Tibial nerve (tissue), 4 donors: ENCODE measurements at regions not wholly inside any gene's neighbourhood (a gene's known extent, or its start where the extent isn't known, plus 50 kb on each side); places are given as distances from the start of the nearest gene placed in this dataset.

ENCODE experiments used
- DNase-seq, 2 donors: peaks; one replicate each; pipeline ENCODE4 v3.0.0-alpha.2; 2019; ENCODE audit warnings: low spot score in 2 of 2
- H3K27ac ChIP-seq, 4 donors: fragments of 200-600 bp; sonication (generic) in 3 of 4; one replicate each; pipeline ENCODE4 v1.5.1; 2017 to 2019; ENCODE audit warnings: mild to moderate bottlenecking in 1 of 4
- H3K27me3 ChIP-seq, 2 donors: fragments of 200-600 bp; sonication (generic) in 1 of 2; one replicate each; pipeline versions ENCODE4 v1.5.1 to v1.6.0; 2017 to 2019
- H3K36me3 ChIP-seq, 3 donors: fragments of 200-600 bp; sonication (generic); one replicate each; pipeline ENCODE4 v1.5.1; 2018 to 2019
- H3K4me1 ChIP-seq, 4 donors: fragments of 200-600 bp; sonication (generic) in 3 of 4; one replicate each; pipeline ENCODE4 v1.5.1; 2017 to 2019
- H3K4me3 ChIP-seq, 4 donors: fragments of 200-600 bp; sonication (generic) in 3 of 4; one replicate each; pipeline ENCODE4 v1.5.1; 2017 to 2019; ENCODE audit warnings: mild to moderate bottlenecking in 1 of 4, moderate library complexity in 1 of 4
- H3K9me3 ChIP-seq, 4 donors: fragments of 200-600 bp; sonication (generic) in 3 of 4; one replicate each; pipeline ENCODE4 v1.5.1; 2017 to 2019
- EP300 ChIP-seq, 2 donors: sonication (generic); formaldehyde crosslinking; IDR thresholded peaks; one replicate each; pipeline ENCODE4 v1.6.1; 2017; ENCODE audit warnings: antibody characterized with exemption in 2 of 2, mild to moderate bottlenecking in 1 of 2
- POLR2A ChIP-seq, 2 donors: fragments of 450-650 bp; IDR thresholded peaks; one replicate each; pipeline ENCODE4 v1.6.1; 2017; ENCODE audit warnings: antibody characterized with exemption in 2 of 2, mild to moderate bottlenecking in 2 of 2, moderate library complexity in 2 of 2
- WGBS, 2 donors: methylation state at CpG; one replicate each; pipeline ENCODE4 v1.1.5; 2018; 5-methylcytosine and 5-hydroxymethylcytosine counted together
- TF ChIP-seq, protein P1 (sequence below), 5 experiments: fragments of 200-600 bp in 3 of 5; fragments of 450-650 bp in 2 of 5; sonication (generic) in 3 of 5; IDR thresholded peaks; one replicate each; pipeline ENCODE4 v1.5.1; 2016 to 2019; ENCODE audit warnings: antibody characterized with exemption in 5 of 5, mild to moderate bottlenecking in 3 of 5, moderate library complexity in 2 of 5

DNA sequence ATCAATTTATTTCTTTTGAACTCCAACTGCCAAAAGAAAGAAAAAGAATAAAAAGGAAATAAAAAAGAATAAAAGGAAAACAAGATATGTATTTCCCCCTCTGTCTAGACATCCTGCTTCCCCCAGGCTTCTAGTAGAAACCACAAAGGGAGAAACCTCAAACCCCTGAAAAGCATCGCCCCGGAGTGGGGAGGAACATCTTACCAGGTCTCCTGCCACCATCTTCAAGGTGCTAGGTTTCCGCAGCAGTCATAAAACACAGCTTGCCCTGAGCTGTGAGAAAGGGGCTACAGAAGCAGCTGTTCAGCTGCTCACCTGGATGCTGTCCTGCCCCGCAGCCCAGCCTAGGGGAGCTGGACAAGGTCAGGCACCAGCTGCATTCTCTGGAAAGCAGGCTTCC lies 487.7 kb downstream of the GADD45G start:
- H3K36me3 ChIP-seq, result no peaks in the 10 kb centered on the region
- H3K9me3 ChIP-seq, result no peaks in the 10 kb centered on the region
- no peaks in the 10 kb centered on the region for H3K4me1 ChIP-seq
- H3K4me3 ChIP-seq, result no peak overlapping the region
- H3K27me3 ChIP-seq, result no peaks in the 10 kb centered on the region
- DNase-seq, result no peak
- no peak for TF ChIP-seq EP300 (IDR thresholded peaks at IDR 0.05)
- TF ChIP-seq, protein P1, sequence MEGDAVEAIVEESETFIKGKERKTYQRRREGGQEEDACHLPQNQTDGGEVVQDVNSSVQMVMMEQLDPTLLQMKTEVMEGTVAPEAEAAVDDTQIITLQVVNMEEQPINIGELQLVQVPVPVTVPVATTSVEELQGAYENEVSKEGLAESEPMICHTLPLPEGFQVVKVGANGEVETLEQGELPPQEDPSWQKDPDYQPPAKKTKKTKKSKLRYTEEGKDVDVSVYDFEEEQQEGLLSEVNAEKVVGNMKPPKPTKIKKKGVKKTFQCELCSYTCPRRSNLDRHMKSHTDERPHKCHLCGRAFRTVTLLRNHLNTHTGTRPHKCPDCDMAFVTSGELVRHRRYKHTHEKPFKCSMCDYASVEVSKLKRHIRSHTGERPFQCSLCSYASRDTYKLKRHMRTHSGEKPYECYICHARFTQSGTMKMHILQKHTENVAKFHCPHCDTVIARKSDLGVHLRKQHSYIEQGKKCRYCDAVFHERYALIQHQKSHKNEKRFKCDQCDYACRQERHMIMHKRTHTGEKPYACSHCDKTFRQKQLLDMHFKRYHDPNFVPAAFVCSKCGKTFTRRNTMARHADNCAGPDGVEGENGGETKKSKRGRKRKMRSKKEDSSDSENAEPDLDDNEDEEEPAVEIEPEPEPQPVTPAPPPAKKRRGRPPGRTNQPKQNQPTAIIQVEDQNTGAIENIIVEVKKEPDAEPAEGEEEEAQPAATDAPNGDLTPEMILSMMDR (IDR thresholded peaks at IDR 0.05), result no peak
- TF ChIP-seq POLR2A (IDR thresholded peaks at IDR 0.05), result no peak
- 84% methylated on average over 4 of the region's 4 CpGs for WGBS, 2 donors
- no peak overlapping the region for H3K27ac ChIP-seq

DNA sequence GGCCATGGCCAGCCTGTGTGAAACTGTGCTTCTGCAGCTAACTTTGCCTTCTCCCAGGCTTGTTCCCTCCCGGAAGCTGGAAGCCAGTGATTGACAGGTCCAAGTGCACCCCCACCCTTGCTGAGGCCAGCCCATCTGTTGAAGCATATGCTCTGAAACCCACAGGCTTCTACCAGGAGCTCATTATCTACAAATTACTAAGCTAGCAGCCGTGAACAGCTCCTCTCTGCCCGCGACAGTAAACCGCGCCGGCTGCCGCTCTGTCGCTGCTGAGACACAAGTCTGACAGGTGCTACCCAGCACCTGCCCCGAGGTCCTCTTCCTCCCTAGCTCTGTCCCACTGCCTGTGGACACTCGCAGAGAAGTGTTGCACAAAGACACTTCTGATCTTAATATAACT lies 490.9 kb downstream of the GADD45G start:
- TF ChIP-seq, protein P1 (IDR thresholded peaks at IDR 0.05), result no peak
- TF ChIP-seq POLR2A (IDR thresholded peaks at IDR 0.05), result no peak
- Histone ChIP-seq H3K36me3 (no peaks in the 10 kb centered on the region), H3K27ac (no peak overlapping the region), H3K9me3 (no peaks in the 10 kb centered on the region), H3K4me1 (no peaks in the 10 kb centered on the region), H3K27me3 (no peaks in the 10 kb centered on the region), H3K4me3 (no peak overlapping the region)
- no peak for DNase-seq
- 68 to 70% methylated on average over 10 to 11 of the region's 11 CpGs for WGBS, 2 donors

DNA sequence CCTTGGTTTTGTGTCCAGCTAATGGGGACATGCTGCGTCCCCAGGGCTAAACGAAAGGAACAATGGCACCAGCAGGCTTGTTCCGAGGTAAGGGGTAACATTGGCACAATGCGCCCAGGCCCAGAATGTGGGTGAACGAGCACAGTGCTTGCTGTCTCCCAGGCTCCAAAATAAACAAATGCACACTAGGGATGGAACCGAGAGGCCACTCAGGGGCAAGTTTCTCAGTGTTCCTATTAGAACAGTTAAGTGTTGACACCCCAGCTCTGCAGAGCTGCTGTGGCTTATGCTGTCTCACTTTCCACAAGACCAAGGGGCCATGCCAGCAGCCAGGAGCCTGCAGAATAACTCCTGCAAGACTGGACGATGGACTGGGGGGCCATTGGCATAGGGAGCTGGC lies 492.4 kb downstream of the GADD45G start:
- TF ChIP-seq EP300 (IDR thresholded peaks at IDR 0.05), result no peak
- TF ChIP-seq POLR2A (IDR thresholded peaks at IDR 0.05), result no peak
- TF ChIP-seq, protein P1 (IDR thresholded peaks at IDR 0.05), result no peak
- Histone ChIP-seq H3K27me3 (no peaks in the 10 kb centered on the region), H3K27ac (no peak overlapping the region), H3K4me1 (no peaks in the 10 kb centered on the region), H3K9me3 (no peaks in the 10 kb centered on the region), H3K36me3 (no peaks in the 10 kb centered on the region), H3K4me3 (no peak overlapping the region)
- no peak for DNase-seq
- WGBS, 2 donors, result 71 to 87% methylated on average over 7 of the region's 7 CpGs

DNA sequence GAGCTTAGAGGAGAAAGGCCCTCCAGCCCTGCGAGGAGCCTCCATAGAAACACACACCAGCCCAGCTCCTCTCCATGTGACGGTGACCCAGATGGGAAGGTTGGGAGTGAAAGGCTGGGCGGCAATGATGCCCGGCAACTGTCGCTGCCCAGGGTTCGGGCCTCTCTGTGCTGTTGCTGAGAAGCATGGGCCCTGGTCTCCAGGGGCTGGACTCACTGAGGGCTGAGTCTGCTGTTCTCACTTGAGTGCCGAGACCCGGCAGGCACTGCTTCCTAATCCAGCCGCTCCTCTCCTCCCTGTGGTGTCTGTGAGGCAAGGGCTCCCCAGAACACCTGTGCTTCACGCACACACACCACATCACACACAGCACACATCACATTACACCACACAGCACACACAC lies 493.6 kb downstream of the GADD45G start:
- Histone ChIP-seq H3K27me3 (no peaks in the 10 kb centered on the region), H3K4me1 (no peaks in the 10 kb centered on the region), H3K4me3 (no peak overlapping the region), H3K36me3 (no peaks in the 10 kb centered on the region), H3K27ac (no peak overlapping the region), H3K9me3 (no peaks in the 10 kb centered on the region)
- TF ChIP-seq POLR2A (IDR thresholded peaks at IDR 0.05), result no peak
- TF ChIP-seq EP300 (IDR thresholded peaks at IDR 0.05), result no peak
- TF ChIP-seq, protein P1 (IDR thresholded peaks at IDR 0.05), result no peak
- WGBS, 2 donors, result 82 to 83% methylated on average over 10 of the region's 10 CpGs
- no peak for DNase-seq

DNA sequence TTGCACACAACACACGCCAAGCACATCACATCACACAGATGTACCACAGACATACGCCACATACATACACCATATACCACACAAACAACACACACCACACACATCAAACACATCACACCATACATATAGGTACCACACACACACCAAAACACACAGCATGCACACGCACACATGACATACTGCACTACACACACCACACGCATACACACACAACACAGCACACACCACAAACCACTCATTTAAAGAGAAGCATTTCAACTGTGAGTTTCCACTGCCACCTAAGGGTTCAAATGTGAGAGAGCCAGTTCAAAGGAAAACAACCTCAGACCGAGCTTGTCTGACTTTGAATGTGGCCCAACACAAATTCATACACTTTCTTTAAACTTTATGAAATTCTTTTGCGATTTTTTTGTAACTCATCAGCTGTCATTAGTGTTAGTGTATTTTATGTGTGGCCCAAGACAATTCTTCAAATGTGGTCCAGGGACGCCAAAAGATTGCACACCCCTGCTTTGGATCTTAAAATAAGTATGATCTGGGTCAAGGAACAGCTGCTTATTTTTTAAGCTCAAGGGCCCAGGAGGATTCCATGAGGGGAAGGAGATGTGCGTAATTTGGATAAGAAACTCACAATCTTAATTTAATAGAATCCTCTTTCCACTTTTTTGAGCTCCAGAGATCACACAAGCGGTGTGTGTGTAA lies 494.6 kb downstream of the GADD45G start:
- H3K36me3 ChIP-seq, result no peaks in the 10 kb centered on the region
- H3K4me1 ChIP-seq, result no peaks in the 10 kb centered on the region
- no peak overlapping the region for H3K27ac ChIP-seq
- no peaks in the 10 kb centered on the region for H3K27me3 ChIP-seq
- TF ChIP-seq POLR2A (IDR thresholded peaks at IDR 0.05) (no peak), EP300 (IDR thresholded peaks at IDR 0.05) (no peak)
- TF ChIP-seq, protein P1 (IDR thresholded peaks at IDR 0.05), result peak; percentile 15 to 65 (median 30)
- WGBS, 2 donors, result 53 to 54% methylated on average over 9 of the region's 9 CpGs
- H3K9me3 ChIP-seq, result no peaks in the 10 kb centered on the region
- no peak overlapping the region for H3K4me3 ChIP-seq
- no peak for DNase-seq
